K562 (cell line): ENCODE measurements at regions not wholly inside any gene's neighbourhood (a gene's known extent, or its start where the extent isn't known, plus 50 kb on each side); places are given as distances from the start of the nearest gene placed in this dataset.

Experiments used
- CLOCK ChIP-seq: fragments of 250-450 bp; sonication (Bioruptor Pico); IDR thresholded peaks from 2 replicates; pipeline ENCODE4 v1.4.0; 2020; ENCODE audit warnings: mild to moderate bottlenecking, moderate library complexity, borderline replicate concordance
- CXXC5 ChIP-seq: fragments of 250-450 bp; sonication (Bioruptor Pico); IDR thresholded peaks from 2 replicates; pipeline ENCODE4 v1.8.0; 2022; ENCODE audit warnings: inconsistent platforms, mild to moderate bottlenecking, moderate library complexity
- FOSL1 ChIP-seq: fragments of 200-800 bp; sonication (Bioruptor generic); conservative IDR thresholded peaks from 2 replicates; pipeline ENCODE4 v1.6.1; 2016; ENCODE audit warnings: missing genetic modification characterization, missing compliant biosample characterization
- HDAC6 ChIP-seq: IDR thresholded peaks from 2 replicates; pipeline ENCODE4 v1.6.1; 2012; ENCODE audit warnings: low read depth, mild to moderate bottlenecking, control low read depth, inconsistent platforms, low read length, moderate library complexity
- KHSRP ChIP-seq: fragments of 450-650 bp; IDR thresholded peaks from 2 replicates; pipeline ENCODE4 v1.6.1; 2017
- NEUROD1 ChIP-seq: fragments of 150-350 bp; IDR thresholded peaks from 2 replicates; pipeline ENCODE4 v1.6.1; 2014; ENCODE audit warnings: borderline replicate concordance, low read length, low read depth; ENCODE audit not compliant: partially characterized antibody
- NR1H2 ChIP-seq: sonication (generic); formaldehyde crosslinking; IDR thresholded peaks from 2 replicates; pipeline ENCODE4 v1.4.0; 2020; ENCODE audit warnings: mild to moderate bottlenecking, missing genetic modification reagents
- POLR2A ChIP-seq: fragments of 450-650 bp; conservative IDR thresholded peaks from 2 replicates; pipeline ENCODE4 v1.6.1; 2016
- RFX1 ChIP-seq: fragments of 450-650 bp; IDR thresholded peaks from 2 replicates; pipeline ENCODE4 v1.6.1; 2016; ENCODE audit warnings: mild to moderate bottlenecking, moderate library complexity
- ZNF146 ChIP-seq: IDR thresholded peaks from one replicate; pipeline ENCODE4 v1.6.1; 2018; ENCODE audit warnings: missing compliant biosample characterization; ENCODE audit not compliant: unreplicated experiment
- ZNF655 ChIP-seq: fragments of 250-450 bp; sonication (Bioruptor Pico); IDR thresholded peaks from 2 replicates; pipeline ENCODE4 v1.5.0; 2021

- TF ChIP-seq HDAC6 (no peak), POLR2A (no peak), RFX1 (no peak), ZNF655 (CRISPR knock-in tag) (no peak), NEUROD1 (no peak), FOSL1 (no peak), CLOCK (no peak), ZNF146 (CRISPR knock-in tag) (no peak), NR1H2 (CRISPR knock-in tag) (no peak), KHSRP (no peak), CXXC5 (no peak)
- TF ChIP-seq, all 486 proteins: peak for 0
Measured at GRCh38 chr5:164235300-164235891, 730.0 kb downstream of the MAT2B start (continued).
